Activated T-helper 1 cell treated with anti-CD3 and anti-CD28 coated beads, Interleukin-2, amount 50 U/mL, for 16 hours (primary cell): ENCODE measurements at regions not wholly inside any gene's neighbourhood (a gene's known extent, or its start where the extent isn't known, plus 50 kb on each side); places are given as distances from the start of the nearest gene placed in this dataset.

Source experiments
- DNase-seq, 2 donors: peaks; one replicate each; pipeline ENCODE4 v3.0.0-alpha.2; 2020; ENCODE audit warnings: low read depth in 1 of 2, low spot score in 1 of 2

GRCh38 chr2:37588316-37588777, 83.1 kb downstream of the CDC42EP3 start:
- DNase-seq: no peak

GRCh38 chr2:37589298-37589697, 82.1 kb downstream of the CDC42EP3 start:
- no peak for DNase-seq

- DNase-seq: no peak
These were observed 81.3 kb downstream of the CDC42EP3 start for GRCh38 chr2:37590119-37590571.
